ENCODE measurements at regions not wholly inside any gene's neighbourhood (a gene's known extent, or its start where the extent isn't known, plus 50 kb on each side); places are given as distances from the start of the nearest gene placed in this dataset.
"Not testable (repeated sequence)": the region's sequence is repeated elsewhere in the genome, so short reads cannot be mapped to it uniquely, and the experiment has no call there.

DNA sequence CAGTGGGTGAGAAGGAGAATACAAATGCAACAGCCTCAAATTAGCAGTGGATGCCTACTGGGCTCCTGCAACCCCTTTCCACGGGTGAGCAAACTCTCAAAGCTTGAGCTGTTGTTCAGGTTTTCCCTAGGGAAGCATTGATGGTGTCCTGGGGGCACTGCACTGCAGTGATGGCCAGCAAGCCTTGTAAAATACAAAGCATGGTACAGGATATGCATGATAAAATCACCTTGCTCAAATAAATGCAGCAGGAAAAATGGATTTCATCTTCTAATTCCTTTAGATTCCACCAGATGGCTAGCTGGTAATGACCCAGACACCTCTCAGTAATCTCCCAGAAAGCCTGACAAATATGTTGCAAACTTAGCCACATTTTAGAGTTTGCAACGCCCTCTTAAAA lies 698.2 kb downstream of the TRIB2 start:
- H3K9me3 ChIP-seq: no peaks in the 10 kb centered on the region
- H3K27ac ChIP-seq: no peak overlapping the region
- H3K4me3 ChIP-seq: no peak overlapping the region
- DNase-seq (ENCODE audit: low spot score in 2 of 2): no peak
- 35% methylated on average over 2 of the region's 2 CpGs for WGBS
- no peak for TF ChIP-seq POLR2A (IDR thresholded peaks at IDR 0.05)
- TF ChIP-seq EP300 (IDR thresholded peaks at IDR 0.05): no peak
- TF ChIP-seq CTCF (IDR thresholded peaks at IDR 0.05): no peak
- TF ChIP-seq POLR2AphosphoS5 (IDR thresholded peaks at IDR 0.05): no peak
- H3K27me3 ChIP-seq: no peaks in the 10 kb centered on the region
- H3K4me1 ChIP-seq: no peaks in the 10 kb centered on the region
- no peaks in the 10 kb centered on the region for H3K36me3 ChIP-seq

DNA sequence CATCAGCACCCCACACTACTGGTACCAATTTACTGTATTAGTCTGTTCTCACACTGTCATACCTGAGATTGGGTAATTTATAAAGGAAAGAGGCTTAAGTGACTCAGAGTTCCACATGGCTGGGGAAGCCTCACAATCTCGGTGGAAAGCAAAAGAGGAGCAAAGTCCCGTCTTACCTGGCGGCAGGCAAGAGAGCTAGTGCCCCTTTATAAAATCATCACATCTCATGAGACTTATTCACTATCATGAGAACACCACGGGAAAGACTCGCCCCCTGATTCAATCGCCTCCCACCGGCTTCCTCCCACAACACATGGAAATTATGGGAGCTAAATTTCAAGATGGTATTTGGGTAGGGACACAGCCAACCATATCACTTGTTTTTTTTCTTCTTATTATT lies 717.2 kb downstream of the TRIB2 start:
- Histone ChIP-seq H3K27me3 (no peaks in the 10 kb centered on the region), H3K4me3 (no peak overlapping the region), H3K27ac (no peak overlapping the region), H3K36me3 (no peaks in the 10 kb centered on the region), H3K4me1 (no peaks in the 10 kb centered on the region), H3K9me3 (no peaks in the 10 kb centered on the region)
- DNase-seq (ENCODE audit: low spot score in 2 of 2): no peak
- TF ChIP-seq EP300 (IDR thresholded peaks at IDR 0.05) (no peak), POLR2A (IDR thresholded peaks at IDR 0.05) (no peak), CTCF (IDR thresholded peaks at IDR 0.05) (no peak), POLR2AphosphoS5 (IDR thresholded peaks at IDR 0.05) (no peak)
- WGBS: 89% methylated on average over 7 of the region's 7 CpGs

GRCh38 chr2:13443554-13444261 lies 727.0 kb downstream of the TRIB2 start:
- H3K36me3 ChIP-seq; H3K9me3 ChIP-seq; H3K27ac ChIP-seq; H3K4me3 ChIP-seq; H3K4me1 ChIP-seq; DNase-seq (ENCODE audit: low spot score in 2 of 2); H3K27me3 ChIP-seq: not testable (repeated sequence)
- 45% methylated on average over 4 of the region's 4 CpGs for WGBS

DNA sequence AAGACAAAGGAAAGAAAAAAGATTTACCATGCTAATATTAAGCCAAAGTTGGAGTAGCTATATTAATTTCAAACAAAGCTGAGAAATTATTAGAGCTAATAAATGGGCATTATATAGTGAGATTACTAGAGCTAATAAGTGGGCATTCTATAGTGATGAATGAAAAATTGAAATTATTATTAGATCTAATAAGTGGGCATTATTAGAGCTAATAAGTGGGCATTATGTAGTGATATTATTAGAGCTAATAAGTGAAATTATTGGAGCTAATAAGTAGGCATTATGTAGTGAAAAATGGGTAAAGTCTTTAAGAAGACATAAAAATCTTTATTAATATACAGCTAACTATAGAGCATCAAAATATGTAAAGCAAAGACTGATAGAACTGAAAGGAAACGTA lies 745.7 kb downstream of the TRIB2 start:
- no peak overlapping the region for H3K4me3 ChIP-seq
- no peaks in the 10 kb centered on the region for H3K9me3 ChIP-seq
- H3K27me3 ChIP-seq: no peaks in the 10 kb centered on the region
- no peak overlapping the region for H3K27ac ChIP-seq
- no peaks in the 10 kb centered on the region for H3K36me3 ChIP-seq
- WGBS: 57% methylated on average over 1 of the region's 1 CpG
- no peaks in the 10 kb centered on the region for H3K4me1 ChIP-seq
- TF ChIP-seq POLR2A (IDR thresholded peaks at IDR 0.05): no peak
- TF ChIP-seq POLR2AphosphoS5 (IDR thresholded peaks at IDR 0.05): no peak
- TF ChIP-seq EP300 (IDR thresholded peaks at IDR 0.05): no peak
- no peak for TF ChIP-seq CTCF (IDR thresholded peaks at IDR 0.05)
- DNase-seq (ENCODE audit: low spot score in 2 of 2): no peak

- no peaks in the 10 kb centered on the region for H3K4me1 ChIP-seq
- no peak overlapping the region for H3K27ac ChIP-seq
- WGBS: 49% methylated on average over 2 of the region's 2 CpGs
- DNase-seq (ENCODE audit: low spot score in 2 of 2): no peak
- H3K27me3 ChIP-seq: no peaks in the 10 kb centered on the region
- no peaks in the 10 kb centered on the region for H3K36me3 ChIP-seq
- no peak overlapping the region for H3K4me3 ChIP-seq
- no peaks in the 10 kb centered on the region for H3K9me3 ChIP-seq
- no peak for TF ChIP-seq POLR2AphosphoS5 (IDR thresholded peaks at IDR 0.05)
- no peak for TF ChIP-seq CTCF (IDR thresholded peaks at IDR 0.05)
- TF ChIP-seq EP300 (IDR thresholded peaks at IDR 0.05): no peak
- no peak for TF ChIP-seq POLR2A (IDR thresholded peaks at IDR 0.05)
Measured at GRCh38 chr2:13466076-13466475, 749.3 kb downstream of the TRIB2 start.

DNA sequence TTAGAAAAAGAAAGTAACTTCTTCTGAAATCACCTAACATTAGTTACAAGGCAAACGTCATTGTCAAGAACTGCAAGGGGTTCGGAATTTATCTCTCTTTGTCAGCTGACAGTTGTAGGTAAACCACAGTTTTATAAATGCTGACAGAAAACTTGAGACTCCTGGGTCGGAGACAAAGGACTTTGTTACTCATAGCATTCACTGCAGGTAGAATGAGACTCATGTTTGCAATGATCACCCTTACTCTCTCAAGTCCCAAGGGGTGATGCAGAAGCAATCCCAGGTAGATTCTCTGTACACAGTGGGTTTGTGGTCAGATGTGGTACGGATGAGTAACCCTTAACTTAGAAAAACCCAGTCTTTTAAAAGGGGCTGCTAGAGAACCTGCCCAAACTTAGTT lies 757.8 kb downstream of the TRIB2 start:
- 77% methylated on average over 4 of the region's 4 CpGs for WGBS
- H3K27me3 ChIP-seq: no peaks in the 10 kb centered on the region
- no peak overlapping the region for H3K4me3 ChIP-seq
- no peak for DNase-seq (ENCODE audit: low spot score in 2 of 2)
- H3K9me3 ChIP-seq: no peaks in the 10 kb centered on the region
- H3K4me1 ChIP-seq: no peaks in the 10 kb centered on the region
- H3K36me3 ChIP-seq: no peaks in the 10 kb centered on the region
- no peak for TF ChIP-seq EP300 (IDR thresholded peaks at IDR 0.05)
- TF ChIP-seq POLR2AphosphoS5 (IDR thresholded peaks at IDR 0.05): no peak
- no peak for TF ChIP-seq POLR2A (IDR thresholded peaks at IDR 0.05)
- TF ChIP-seq CTCF (IDR thresholded peaks at IDR 0.05): no peak
- H3K27ac ChIP-seq: no peak overlapping the region

Measured in suprapubic skin (tissue), 4 donors.